ENCODE measurements at regions not wholly inside any gene's neighbourhood (a gene's known extent, or its start where the extent isn't known, plus 50 kb on each side); places are given as distances from the start of the nearest gene placed in this dataset.

DNA sequence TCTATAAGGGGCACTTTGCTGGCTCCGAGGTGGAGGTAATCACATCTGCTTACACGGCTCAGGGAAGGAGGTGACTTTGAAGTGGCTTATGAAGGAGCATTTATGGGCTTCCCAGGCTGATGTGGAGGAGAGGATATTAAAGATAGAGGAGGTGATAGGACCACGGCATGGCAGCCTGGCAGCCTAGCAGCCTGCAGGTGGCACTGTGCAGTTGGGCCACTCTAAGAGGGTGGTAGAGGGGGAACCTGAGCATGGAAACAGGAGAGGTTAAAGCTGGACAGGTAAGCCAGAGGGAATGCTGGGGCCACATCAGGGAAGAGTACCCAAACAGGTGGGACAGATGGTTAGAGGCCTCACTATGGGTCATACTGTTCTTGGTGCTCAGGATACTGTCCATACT, 375.0 kb downstream of the WDR72 start:
- TF ChIP-seq, protein P1, sequence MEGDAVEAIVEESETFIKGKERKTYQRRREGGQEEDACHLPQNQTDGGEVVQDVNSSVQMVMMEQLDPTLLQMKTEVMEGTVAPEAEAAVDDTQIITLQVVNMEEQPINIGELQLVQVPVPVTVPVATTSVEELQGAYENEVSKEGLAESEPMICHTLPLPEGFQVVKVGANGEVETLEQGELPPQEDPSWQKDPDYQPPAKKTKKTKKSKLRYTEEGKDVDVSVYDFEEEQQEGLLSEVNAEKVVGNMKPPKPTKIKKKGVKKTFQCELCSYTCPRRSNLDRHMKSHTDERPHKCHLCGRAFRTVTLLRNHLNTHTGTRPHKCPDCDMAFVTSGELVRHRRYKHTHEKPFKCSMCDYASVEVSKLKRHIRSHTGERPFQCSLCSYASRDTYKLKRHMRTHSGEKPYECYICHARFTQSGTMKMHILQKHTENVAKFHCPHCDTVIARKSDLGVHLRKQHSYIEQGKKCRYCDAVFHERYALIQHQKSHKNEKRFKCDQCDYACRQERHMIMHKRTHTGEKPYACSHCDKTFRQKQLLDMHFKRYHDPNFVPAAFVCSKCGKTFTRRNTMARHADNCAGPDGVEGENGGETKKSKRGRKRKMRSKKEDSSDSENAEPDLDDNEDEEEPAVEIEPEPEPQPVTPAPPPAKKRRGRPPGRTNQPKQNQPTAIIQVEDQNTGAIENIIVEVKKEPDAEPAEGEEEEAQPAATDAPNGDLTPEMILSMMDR (IDR thresholded peaks at IDR 0.05), result no peak
- TF ChIP-seq POLR2A (IDR thresholded peaks at IDR 0.05), result no peak
- no peak for TF ChIP-seq EP300 (IDR thresholded peaks at IDR 0.05)
